Neuronal stem cell (in vitro differentiated cells): ENCODE measurements at regions not wholly inside any gene's neighbourhood (a gene's known extent, or its start where the extent isn't known, plus 50 kb on each side); places are given as distances from the start of the nearest gene placed in this dataset.

Experiments used
- DNase-seq: peaks from one replicate; pipeline ENCODE4 v3.0.0-alpha.2; 2013; ENCODE audit warnings: low spot score
- H2AFZ ChIP-seq: one replicate; pipeline ENCODE4 v1.6.1; 2013; ENCODE audit warnings: mild to moderate bottlenecking, low read length, inconsistent platforms
- H2AK5ac ChIP-seq: 2 replicates; pipeline ENCODE4 v1.6.1; 2013; ENCODE audit warnings: low read depth, mild to moderate bottlenecking, inconsistent platforms, low read length, moderate library complexity, mixed read lengths
- H2BK120ac ChIP-seq: 2 replicates; pipeline ENCODE4 v1.6.1; 2013; ENCODE audit warnings: low read depth, mild to moderate bottlenecking, inconsistent platforms, low read length, moderate library complexity, mixed read lengths
- H2BK12ac ChIP-seq: one replicate; pipeline ENCODE4 v1.6.1; 2013; ENCODE audit warnings: low read length, inconsistent platforms
- H2BK15ac ChIP-seq: 2 replicates; pipeline ENCODE4 v1.6.1; 2013; ENCODE audit warnings: mild to moderate bottlenecking, low read length, inconsistent platforms, mixed read lengths
- H2BK5ac ChIP-seq: one replicate; pipeline ENCODE4 v1.6.1; 2013; ENCODE audit warnings: inconsistent platforms, mild to moderate bottlenecking, low read length, moderate library complexity
- H3K14ac ChIP-seq: one replicate; pipeline ENCODE4 v1.6.1; 2013; ENCODE audit warnings: low read length, inconsistent platforms
- H3K18ac ChIP-seq: 2 replicates; pipeline ENCODE4 v1.6.1; 2013; ENCODE audit warnings: low read length, inconsistent platforms
- H3K23ac ChIP-seq: 2 replicates; pipeline ENCODE4 v1.6.1; 2013; ENCODE audit warnings: low read depth, mild to moderate bottlenecking, mixed read lengths, low read length, inconsistent platforms; ENCODE audit not compliant: poor library complexity
- H3K27ac ChIP-seq: replicated peaks from 3 replicates; pipeline ENCODE4 v1.5.1; 2013; ENCODE audit warnings: low read length, inconsistent platforms
- H3K27me3 ChIP-seq, 3 experiments: 2 replicates each; pipeline ENCODE4 v1.6.1; 2013; ENCODE audit warnings: low read length in 3 of 3, mild to moderate bottlenecking in 2 of 3, inconsistent platforms in 1 of 3, low read depth in 1 of 3, mixed read lengths in 1 of 3, moderate library complexity in 1 of 3; ENCODE audit not compliant: control insufficient read depth in 3 of 3, insufficient read depth in 3 of 3
- H3K36me3 ChIP-seq, 2 donors: replicated peaks in 1 of 2; 2 replicates each; pipeline ENCODE4 v1.6.1; 2013; ENCODE audit warnings: low read length in 2 of 2; ENCODE audit not compliant: control insufficient read depth in 2 of 2, insufficient read depth in 2 of 2
- H3K4ac ChIP-seq: 2 replicates; pipeline ENCODE4 v1.6.1; 2013; ENCODE audit warnings: inconsistent platforms, mild to moderate bottlenecking, low read length, moderate library complexity
- H3K4me1 ChIP-seq, 2 donors: 1 replicate in 1 of 2; 2 replicates in 1 of 2; pipeline ENCODE4 v1.6.1; 2013; ENCODE audit warnings: low read length in 2 of 2, low read depth in 1 of 2; ENCODE audit not compliant: control insufficient read depth in 2 of 2, insufficient read depth in 1 of 2
- H3K4me2 ChIP-seq: one replicate; pipeline ENCODE4 v1.6.1; 2013; ENCODE audit warnings: mild to moderate bottlenecking, low read length, inconsistent platforms; ENCODE audit not compliant: insufficient read depth, poor library complexity, severe bottlenecking
- H3K4me3 ChIP-seq, 2 donors: 2 replicates each; pipeline ENCODE4 v1.5.1; 2013; ENCODE audit warnings: low read length in 2 of 2, mild to moderate bottlenecking in 2 of 2, inconsistent platforms in 1 of 2, moderate library complexity in 1 of 2
- H3K79me1 ChIP-seq: one replicate; pipeline ENCODE4 v1.6.1; 2013; ENCODE audit warnings: low read depth, mild to moderate bottlenecking, inconsistent platforms, low read length, moderate library complexity
- H3K9ac ChIP-seq: one replicate; pipeline ENCODE4 v1.6.1; 2013; ENCODE audit warnings: mild to moderate bottlenecking, low read depth, low read length, inconsistent platforms; ENCODE audit not compliant: poor library complexity
- H3K9me3 ChIP-seq, 2 donors: replicated peaks in 1 of 2; 2 replicates each; pipeline versions ENCODE3 to v1.6.1; 2013; ENCODE audit warnings: low read length in 2 of 2, mild to moderate bottlenecking in 2 of 2, inconsistent platforms in 1 of 2, low read depth in 1 of 2, mixed read lengths in 1 of 2, moderate library complexity in 1 of 2; ENCODE audit not compliant: control insufficient read depth in 2 of 2, insufficient read depth in 1 of 2
- H4K8ac ChIP-seq: one replicate; pipeline ENCODE4 v1.6.1; 2013; ENCODE audit warnings: low read depth, mild to moderate bottlenecking, inconsistent platforms, low read length, moderate library complexity
- H4K91ac ChIP-seq: one replicate; pipeline ENCODE4 v1.6.1; 2013; ENCODE audit warnings: low read length, low read depth, mild to moderate bottlenecking, inconsistent platforms; ENCODE audit not compliant: poor library complexity
- WGBS, 2 donors: extraction: QIAGEN DNeasy Blood & Tissue Kit; methylation state at CpG; one replicate each; pipeline ENCODE4 v1.1.7; 2013; ENCODE audit warnings: missing lambda C conversion rate in 2 of 2, mixed read lengths in 1 of 2; ENCODE audit not compliant: insufficient read length in 2 of 2, insufficient replicate concordance in 1 of 2; ENCODE audit errors: extremely low coverage in 2 of 2; 5-methylcytosine and 5-hydroxymethylcytosine counted together

- Histone ChIP-seq H3K23ac (no peak overlapping the region), H2AK5ac (no peak overlapping the region), H2BK5ac (no peak overlapping the region), H3K9me3 (no peaks in the 10 kb centered on the region), H4K8ac (no peak overlapping the region), H3K14ac (no peak overlapping the region), H4K91ac (no peak overlapping the region), H2BK120ac (no peak overlapping the region), H3K27ac (no peak overlapping the region), H3K4me2 (no peak overlapping the region), H3K4ac (no peak overlapping the region), H3K27me3 (no peaks in the 10 kb centered on the region), H3K18ac (no peak overlapping the region), H2BK15ac (no peak overlapping the region), H2AFZ (no peak overlapping the region), H2BK12ac (no peak overlapping the region), H3K36me3 (no peaks in the 10 kb centered on the region), H3K4me1 (no peaks in the 10 kb centered on the region), H3K9ac (no peak overlapping the region), H3K4me3 (no peak overlapping the region), H3K79me1 (no peaks in the 10 kb centered on the region)
- no peak for DNase-seq
Observed at GRCh38 chrX:36861601-36862000, 146.6 kb upstream of the FAM47C start.

GRCh38 chrX:36867143-36867542 lies 141.0 kb upstream of the FAM47C start:
- no peak overlapping the region for H3K18ac ChIP-seq
- H3K23ac ChIP-seq: no peak overlapping the region
- H2BK15ac ChIP-seq: no peak overlapping the region
- no peak overlapping the region for H3K9ac ChIP-seq
- H3K4me2 ChIP-seq: no peak overlapping the region
- no peak overlapping the region for H4K8ac ChIP-seq
- H3K14ac ChIP-seq: no peak overlapping the region
- no peak overlapping the region for H2BK5ac ChIP-seq
- H3K9me3 ChIP-seq: no peaks in the 10 kb centered on the region
- no peak overlapping the region for H3K4ac ChIP-seq
- no peaks in the 10 kb centered on the region for H3K27me3 ChIP-seq
- H2BK12ac ChIP-seq: no peak overlapping the region
- no peaks in the 10 kb centered on the region for H3K4me1 ChIP-seq
- H2AFZ ChIP-seq: no peak overlapping the region
- no peaks in the 10 kb centered on the region for H3K79me1 ChIP-seq
- H2BK120ac ChIP-seq: no peak overlapping the region
- H3K4me3 ChIP-seq: no peak overlapping the region
- no peak overlapping the region for H3K27ac ChIP-seq
- peak; percentile 1 for DNase-seq
- no peak overlapping the region for H4K91ac ChIP-seq
- no peak overlapping the region for H2AK5ac ChIP-seq
- no peaks in the 10 kb centered on the region for H3K36me3 ChIP-seq
- no CpG with 5 or more reads among the region's 3 CpGs for WGBS, 2 donors

GRCh38 chrX:36868592-36868991 lies 139.6 kb upstream of the FAM47C start:
- Histone ChIP-seq H2AK5ac (no peak overlapping the region), H3K27me3 (no peaks in the 10 kb centered on the region), H3K18ac (no peak overlapping the region), H3K9ac (no peak overlapping the region), H2BK120ac (no peak overlapping the region), H3K36me3 (no peaks in the 10 kb centered on the region), H2BK5ac (no peak overlapping the region), H3K79me1 (no peaks in the 10 kb centered on the region), H4K8ac (no peak overlapping the region), H3K4me2 (no peak overlapping the region), H2AFZ (no peak overlapping the region), H2BK15ac (no peak overlapping the region), H3K27ac (no peak overlapping the region), H3K4ac (no peak overlapping the region), H2BK12ac (no peak overlapping the region), H4K91ac (no peak overlapping the region), H3K23ac (no peak overlapping the region), H3K14ac (no peak overlapping the region), H3K9me3 (no peaks in the 10 kb centered on the region), H3K4me1 (no peaks in the 10 kb centered on the region), H3K4me3 (no peak overlapping the region)
- no CpG with 5 or more reads among the region's 3 CpGs for WGBS, 2 donors
- no peak for DNase-seq

GRCh38 chrX:36869457-36869856 lies 138.7 kb upstream of the FAM47C start:
- Histone ChIP-seq H3K4ac (no peak overlapping the region), H2AFZ (no peak overlapping the region), H3K9me3 (no peaks in the 10 kb centered on the region), H4K91ac (no peak overlapping the region), H3K9ac (no peak overlapping the region), H3K23ac (no peak overlapping the region), H2BK15ac (no peak overlapping the region), H2BK12ac (no peak overlapping the region), H3K79me1 (no peaks in the 10 kb centered on the region), H3K18ac (no peak overlapping the region), H4K8ac (no peak overlapping the region), H2AK5ac (no peak overlapping the region), H3K4me1 (no peaks in the 10 kb centered on the region), H2BK120ac (no peak overlapping the region), H3K36me3 (no peaks in the 10 kb centered on the region), H3K27ac (no peak overlapping the region), H3K27me3 (no peaks in the 10 kb centered on the region), H3K4me2 (no peak overlapping the region), H2BK5ac (no peak overlapping the region), H3K4me3 (no peak overlapping the region), H3K14ac (no peak overlapping the region)
- DNase-seq: no peak
- WGBS, 2 donors: no CpG with 5 or more reads among the region's 2 CpGs
